BJ (cell line): ENCODE measurements at regions not wholly inside any gene's neighbourhood (a gene's known extent, or its start where the extent isn't known, plus 50 kb on each side); places are given as distances from the start of the nearest gene placed in this dataset.
"Not testable (repeated sequence)": the region's sequence is repeated elsewhere in the genome, so short reads cannot be mapped to it uniquely, and the experiment has no call there.

Experiments used
- CTCF ChIA-PET: fragments of 350-600 bp; formaldehyde crosslinking; extraction: SDS; loops from one replicate; lab custom pipeline; 2021; ENCODE audit warnings: antibody characterized with exemption, inconsistent platforms; lab: Yijun Ruan, JAX
- POLR2A ChIA-PET: fragments of 300-600 bp; sonication (Branson Sonifier 250); formaldehyde crosslinking; extraction: SDS; loops from one replicate; lab custom pipeline; 2021; ENCODE audit warnings: antibody characterized with exemption; lab: Charles Lee
- DNase-seq: peaks from one replicate; pipeline ENCODE4 v3.0.0-alpha.2; 2011; ENCODE audit warnings: low read depth
- H3K27me3 ChIP-seq: 2 replicates; pipeline ENCODE4 v1.6.0; 2011; ENCODE audit warnings: low read length; ENCODE audit not compliant: control insufficient read depth, insufficient read depth
- H3K36me3 ChIP-seq: 2 replicates; pipeline ENCODE4 v1.5.1; 2011; ENCODE audit warnings: low read length; ENCODE audit not compliant: control insufficient read depth, insufficient read depth
- H3K4me3 ChIP-seq: 2 replicates; pipeline ENCODE4 v1.5.1; 2011; ENCODE audit warnings: low read depth, mild to moderate bottlenecking, control low read depth, low read length
- CTCF ChIP-seq: IDR thresholded peaks from 2 replicates; pipeline ENCODE4 v1.5.1; 2011; ENCODE audit warnings: low read depth, mild to moderate bottlenecking, control low read depth, inconsistent platforms, low read length, moderate library complexity; ENCODE audit not compliant: insufficient read depth

DNA sequence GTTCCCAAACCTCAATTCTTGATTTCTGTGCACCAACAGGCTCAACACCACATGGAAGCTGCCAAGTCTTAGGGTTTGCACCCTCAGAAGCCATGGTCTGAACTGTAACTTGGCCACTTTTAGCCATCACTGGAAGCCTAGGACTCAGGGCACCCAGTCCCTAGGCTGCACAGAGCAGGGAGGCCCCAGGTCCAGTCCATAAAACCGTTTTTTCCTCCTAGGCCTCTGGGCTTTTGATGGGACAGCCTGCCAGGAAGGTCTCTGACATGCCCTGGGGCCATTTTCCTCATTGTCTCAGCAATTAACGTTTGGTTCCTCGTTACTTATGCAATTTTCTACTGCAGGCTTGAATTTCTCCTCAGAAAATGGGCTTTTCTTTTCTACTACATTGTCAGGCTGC, 1259.6 kb downstream of the RAPGEF2 start:
- no peak for DNase-seq
- Histone ChIP-seq H3K27me3 (no peaks in the 10 kb centered on the region), H3K36me3 (no peaks in the 10 kb centered on the region), H3K4me3 (no peak overlapping the region)
- POLR2A ChIA-PET, result no interaction called here
- TF ChIP-seq CTCF, result no peak
- CTCF ChIA-PET, result no interaction called here

GRCh38 chr4:160364217-160364616, 1261.3 kb downstream of the RAPGEF2 start:
- DNase-seq, result no peak
- CTCF ChIA-PET, result no interaction called here
- Histone ChIP-seq H3K36me3 (no peaks in the 10 kb centered on the region), H3K27me3 (no peaks in the 10 kb centered on the region), H3K4me3 (no peak overlapping the region)
- TF ChIP-seq CTCF, result no peak
- POLR2A ChIA-PET, result no interaction called here

DNA sequence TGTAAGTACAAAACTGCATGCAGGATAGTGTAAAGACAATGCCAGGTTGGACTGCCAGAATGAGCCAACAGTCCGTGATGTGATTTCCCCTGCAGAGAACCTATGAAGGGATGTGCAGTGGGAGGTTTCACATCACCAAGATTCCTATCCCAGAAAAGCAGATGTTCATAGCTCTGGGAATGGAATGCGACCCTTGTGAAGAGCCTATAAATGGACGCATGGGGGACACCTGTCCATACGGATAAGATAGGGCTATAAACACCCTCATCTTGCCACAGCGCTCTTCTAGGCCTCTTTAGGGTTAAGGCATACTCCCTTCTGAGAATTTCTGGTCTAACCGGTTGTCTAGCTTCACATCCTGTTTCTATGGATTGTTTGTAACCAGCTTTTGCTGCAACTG, 1261.8 kb downstream of the RAPGEF2 start:
- H3K27me3 ChIP-seq, POLR2A ChIA-PET, H3K36me3 ChIP-seq, CTCF ChIA-PET, H3K4me3 ChIP-seq, DNase-seq: not testable (repeated sequence)

- H3K36me3 ChIP-seq, DNase-seq, H3K27me3 ChIP-seq, POLR2A ChIA-PET, CTCF ChIA-PET, H3K4me3 ChIP-seq: not testable (repeated sequence)
These were observed 1262.5 kb downstream of the RAPGEF2 start for GRCh38 chr4:160365383-160365782.

- ChIA-PET CTCF (no interaction called here), POLR2A (no interaction called here)
- no peak for DNase-seq
- no peak for TF ChIP-seq CTCF
- H3K4me3 ChIP-seq, result no peak overlapping the region
- no peaks in the 10 kb centered on the region; the same call in 1 of the 2 replicates for H3K27me3 ChIP-seq
- no peaks in the 10 kb centered on the region for H3K36me3 ChIP-seq
These were observed 1267.2 kb downstream of the RAPGEF2 start for GRCh38 chr4:160370046-160370445.

DNA sequence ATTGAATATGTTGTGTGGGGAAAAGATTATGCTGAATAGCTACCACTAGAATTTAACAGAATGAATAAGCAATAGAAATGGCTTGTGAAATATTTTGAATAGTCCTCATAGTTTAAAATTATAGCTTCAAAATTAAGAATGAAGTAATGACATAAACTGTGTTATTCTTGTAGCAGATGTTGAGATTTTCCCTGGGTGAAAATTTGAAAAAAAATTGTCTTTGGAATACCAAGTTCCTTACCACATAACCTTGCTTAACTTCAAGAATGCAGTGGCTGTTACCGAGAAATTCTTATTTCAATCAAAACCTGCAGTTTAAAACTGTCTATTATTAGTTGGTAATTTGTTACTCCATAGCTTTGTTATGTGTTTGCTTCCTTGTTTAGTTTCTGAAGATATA, 1268.6 kb downstream of the RAPGEF2 start:
- CTCF ChIA-PET, result no interaction called here
- DNase-seq, result no peak
- no peaks in the 10 kb centered on the region for H3K36me3 ChIP-seq
- H3K27me3 ChIP-seq, result no peaks in the 10 kb centered on the region; the same call in 1 of the 2 replicates
- no peak overlapping the region for H3K4me3 ChIP-seq
- POLR2A ChIA-PET, result no interaction called here
- no peak for TF ChIP-seq CTCF
